ENCODE measurements at regions not wholly inside any gene's neighbourhood (a gene's known extent, or its start where the extent isn't known, plus 50 kb on each side); places are given as distances from the start of the nearest gene placed in this dataset.

GRCh38 chr1:221099747-221100595, 220.7 kb downstream of the HLX start:
- no TSS peak for BruUV-seq (replicated peaks)
- Histone ChIP-seq H2AFZ (ENCODE audit: control insufficient read depth, low read depth, low read length) (no peak overlapping the region; the same call in 1 of the 2 replicates), H3K4me2 (ENCODE audit: control insufficient read depth, insufficient read depth) (no peak overlapping the region), H3K27me3 (replicated peaks in 1 of 2; ENCODE audit: control insufficient read depth in 2 of 2, insufficient read depth in 2 of 2, low read length in 1 of 2) (no peaks in the 10 kb centered on the region), H3K9ac (ENCODE audit: control insufficient read depth, insufficient read depth, low read length) (no peak overlapping the region), H3K9me3 (replicated peaks; ENCODE audit: control insufficient read depth, insufficient read depth, low read length) (peaks cover 10% of the 10 kb centered on the region; the same call in 2 of the 3 replicates), H3K4me3 (no peak overlapping the region), H3K4me1 (ENCODE audit: control insufficient read depth, insufficient read depth, low read length) (peaks cover 5% of the 10 kb centered on the region), H3K27ac (ENCODE audit: control insufficient read depth, insufficient read depth) (no peak overlapping the region), H3K79me2 (ENCODE audit: control insufficient read depth, insufficient read depth, low read length) (no peaks in the 10 kb centered on the region), H4K20me1 (ENCODE audit: control insufficient read depth, insufficient read depth) (no peaks in the 10 kb centered on the region), H3K36me3 (ENCODE audit: control insufficient read depth in 2 of 2, insufficient read depth in 2 of 2, low read length in 1 of 2) (no peaks in the 10 kb centered on the region)
- in situ Hi-C loops (cut with MboI) = no loop called here
- FAIRE-seq (no peak), DNase-seq (ENCODE audit: low read depth, low spot score) (no peak), ATAC-seq (no peak)
- SMC1A ChIA-PET (ENCODE audit: uncharacterized antibody, unreplicated experiment) = interaction anchor here (0.7 to 2.5 kb wide), 10 partner anchors 9 to 160 kb away, joined by 3 to 20 read pairs (median 3); no protein-coding TSS in a partner anchor
- POLR2A ChIA-PET = no interaction called here
- RAD21 ChIA-PET (ENCODE audit: unreplicated experiment) = interaction anchor here (1.1 to 1.2 kb wide), 2 partner anchors 68 to 103 kb away, joined by 4 read pairs; no protein-coding TSS in a partner anchor
- WGBS (ENCODE audit: insufficient coverage, insufficient replicate concordance, low lambda C conversion rate, missing lambda C conversion rate) = 72% methylated on average over 12 of the region's 12 CpGs
- CTCF ChIA-PET = interaction anchor here (0.6 to 1.2 kb wide), 3 partner anchors 74 to 104 kb away, joined by 3 to 4 read pairs (median 3); no protein-coding TSS in a partner anchor
- TF ChIP-seq IKZF1 (conservative IDR thresholded peaks at IDR 0.05) (no peak), ZNF24 (IDR thresholded peaks at IDR 0.05) (no peak), MYB (IDR thresholded peaks at IDR 0.05; ENCODE audit: borderline replicate concordance, low read depth, low read length) (no peak), MXI1 (IDR thresholded peaks at IDR 0.05; ENCODE audit: low read depth, low read length) (no peak), POLR2A (IDR thresholded peaks at IDR 0.05; ENCODE audit: low read depth, low read length) (no peak), ZNF274 (IDR thresholded peaks at IDR 0.05; ENCODE audit: insufficient read depth, insufficient read length) (no peak), EED (IDR thresholded peaks at IDR 0.05; ENCODE audit: low read depth) (no peak), KAT2A (conservative IDR thresholded peaks at IDR 0.05; ENCODE audit: control insufficient read depth, low read depth, low read length) (no peak), FOXM1 (IDR thresholded peaks at IDR 0.05; ENCODE audit: low read depth, low read length) (no peak), RUNX3 (IDR thresholded peaks at IDR 0.05; ENCODE audit: low read length) (no peak), EZH2 (IDR thresholded peaks at IDR 0.05; ENCODE audit: borderline replicate concordance, control insufficient read depth, low read depth, low read length) (no peak), SMAD1 (IDR thresholded peaks at IDR 0.05; ENCODE audit: low read depth, partially characterized antibody) (no peak), ZNF622 (IDR thresholded peaks at IDR 0.05) (no peak), YY1 (IDR thresholded peaks at IDR 0.05; ENCODE audit: low read depth, low read length) (no peak), RELB (IDR thresholded peaks at IDR 0.05; ENCODE audit: low read depth) (no peak), SREBF1 (IDR thresholded peaks at IDR 0.05; ENCODE audit: low read length) (no peak)
- intact Hi-C loops (cut with micrococcal nuclease; ENCODE audit: unreplicated experiment) = no loop called here
